ENCODE measurements at regions not wholly inside any gene's neighbourhood (a gene's known extent, or its start where the extent isn't known, plus 50 kb on each side); places are given as distances from the start of the nearest gene placed in this dataset.

- no peak for TF ChIP-seq CTCF (IDR thresholded peaks at IDR 0.05; ENCODE audit: low read length)
- TF ChIP-seq EZH2 (IDR thresholded peaks at IDR 0.05; ENCODE audit: borderline replicate concordance, low read length): no peak
These were observed 54.6 kb upstream of the CLINT1 start for GRCh38 chr5:157913575-157913974.
